ENCODE measurements at regions not wholly inside any gene's neighbourhood (a gene's known extent, or its start where the extent isn't known, plus 50 kb on each side); places are given as distances from the start of the nearest gene placed in this dataset.

- TF ChIP-seq POLR2A (IDR thresholded peaks at IDR 0.05; ENCODE audit: low read depth, low read length) = no peak
- no peak for TF ChIP-seq POLR2AphosphoS5 (IDR thresholded peaks at IDR 0.05; ENCODE audit: low read depth, low read length)
- TF ChIP-seq TAF1 (IDR thresholded peaks at IDR 0.05; ENCODE audit: borderline replicate concordance, low read depth, low read length) = no peak
These were observed 142.3 kb downstream of the HNMT start for GRCh38 chr2:138106606-138107005.

Data from GM12892 (cell line).